ENCODE measurements at regions not wholly inside any gene's neighbourhood (a gene's known extent, or its start where the extent isn't known, plus 50 kb on each side); places are given as distances from the start of the nearest gene placed in this dataset.

- no peak for TF ChIP-seq CTCF (IDR thresholded peaks at IDR 0.05)
These were observed 74.7 kb upstream of the VPREB1 start for GRCh38 chr22:22169923-22170322.

GRCh38 chr22:22168941-22169867 is 75.4 kb upstream of the VPREB1 start:
- no peak for TF ChIP-seq CTCF (IDR thresholded peaks at IDR 0.05)

GRCh38 chr22:22168190-22168940 is 76.2 kb upstream of the VPREB1 start:
- no peak for TF ChIP-seq CTCF (IDR thresholded peaks at IDR 0.05)

GRCh38 chr22:22167791-22168189 is 76.8 kb upstream of the VPREB1 start:
- TF ChIP-seq CTCF (IDR thresholded peaks at IDR 0.05): no peak

- no peak for TF ChIP-seq CTCF (IDR thresholded peaks at IDR 0.05)
These were observed 77.5 kb upstream of the VPREB1 start for GRCh38 chr22:22166941-22167713.

- no peak for TF ChIP-seq CTCF (IDR thresholded peaks at IDR 0.05)
These were observed 78.5 kb upstream of the VPREB1 start for GRCh38 chr22:22165936-22166710.

All from LNCAP (cell line).